Endodermal cell (in vitro differentiated cells): ENCODE measurements at regions not wholly inside any gene's neighbourhood (a gene's known extent, or its start where the extent isn't known, plus 50 kb on each side); places are given as distances from the start of the nearest gene placed in this dataset.

Experiments
- DNase-seq: peaks from one replicate; pipeline ENCODE4 v3.0.0-alpha.2; 2017
- H3K27ac ChIP-seq: 2 replicates; pipeline ENCODE4 v1.5.1; 2013; ENCODE audit warnings: mild to moderate bottlenecking, low read depth, low read length, moderate library complexity
- H3K27me3 ChIP-seq: 2 replicates; pipeline ENCODE4 v1.6.1; 2013; ENCODE audit warnings: mild to moderate bottlenecking, low read length, moderate library complexity; ENCODE audit not compliant: insufficient read depth, control insufficient read depth, poor library complexity, severe bottlenecking
- H3K36me3 ChIP-seq: 2 replicates; pipeline ENCODE4 v1.7.0; 2013; ENCODE audit warnings: mild to moderate bottlenecking, low read length, moderate library complexity; ENCODE audit not compliant: control insufficient read depth, insufficient read depth
- H3K4me1 ChIP-seq: one replicate; pipeline ENCODE4 v1.7.0; 2013; ENCODE audit warnings: low read length; ENCODE audit not compliant: control insufficient read depth, insufficient read depth
- H3K4me3 ChIP-seq: 2 replicates; pipeline ENCODE4 v1.5.1; 2013; ENCODE audit warnings: mild to moderate bottlenecking, low read length, moderate library complexity
- H3K9ac ChIP-seq: 2 replicates; pipeline ENCODE4 v1.6.1; 2013; ENCODE audit warnings: mild to moderate bottlenecking, low read length, moderate library complexity; ENCODE audit not compliant: poor library complexity, severe bottlenecking; ENCODE audit errors: extremely low read depth
- H3K9me3 ChIP-seq: 2 replicates; pipeline ENCODE4 v1.6.1; 2013; ENCODE audit warnings: mild to moderate bottlenecking, low read length, moderate library complexity; ENCODE audit not compliant: control insufficient read depth
- H3K27ac Mint-ChIP-seq: 2 replicates; pipeline ENCODE4 v1.8.0; 2020; ENCODE audit warnings: mixed read lengths
- H3K27me3 Mint-ChIP-seq: 2 replicates; pipeline ENCODE4 v1.8.0; 2021; ENCODE audit warnings: mild to moderate bottlenecking, mixed read lengths; ENCODE audit not compliant: insufficient read depth
- H3K36me3 Mint-ChIP-seq: 2 replicates; pipeline ENCODE4 v1.8.0; 2020; ENCODE audit warnings: low read depth, mixed read lengths
- H3K4me1 Mint-ChIP-seq: 2 replicates; pipeline ENCODE4 v1.8.0; 2020; ENCODE audit warnings: mixed read lengths
- H3K4me3 Mint-ChIP-seq: 2 replicates; pipeline ENCODE4 v1.8.0; 2020; ENCODE audit warnings: mild to moderate bottlenecking, moderate library complexity, mixed read lengths
- H3K9me3 Mint-ChIP-seq: 2 replicates; pipeline ENCODE4 v1.8.0; 2020; ENCODE audit warnings: mild to moderate bottlenecking, mixed read lengths
- WGBS, 2 experiments: methylation state at CpG; one replicate each; pipeline versions ENCODE4 v1.1.5 to v1.1.7; 2013; ENCODE audit warnings: missing lambda C conversion rate in 2 of 2, mixed read lengths in 1 of 2; ENCODE audit not compliant: insufficient coverage in 1 of 2, insufficient read length in 1 of 2; 5-methylcytosine and 5-hydroxymethylcytosine counted together
- TF ChIP-seq, protein P1 (sequence below): fragments of 200-600 bp; sonication (generic); conservative IDR thresholded peaks from 2 replicates; pipeline ENCODE4 v1.5.0; 2021; ENCODE audit warnings: antibody characterized with exemption, mild to moderate bottlenecking

GRCh38 chr22:22171357-22172218, 73.0 kb upstream of the VPREB1 start:
- peaks cover 68% of the 10 kb centered on the region for H3K27me3 ChIP-seq
- Mint-ChIP-seq H3K27me3 (peaks cover 89% of the 10 kb centered on the region), H3K27ac (no peak overlapping the region), H3K4me3 (no peak overlapping the region), H3K36me3 (no peaks in the 10 kb centered on the region), H3K4me1 (peaks cover 1% of the 10 kb centered on the region), H3K9me3 (no peaks in the 10 kb centered on the region)
- TF ChIP-seq, protein P1, sequence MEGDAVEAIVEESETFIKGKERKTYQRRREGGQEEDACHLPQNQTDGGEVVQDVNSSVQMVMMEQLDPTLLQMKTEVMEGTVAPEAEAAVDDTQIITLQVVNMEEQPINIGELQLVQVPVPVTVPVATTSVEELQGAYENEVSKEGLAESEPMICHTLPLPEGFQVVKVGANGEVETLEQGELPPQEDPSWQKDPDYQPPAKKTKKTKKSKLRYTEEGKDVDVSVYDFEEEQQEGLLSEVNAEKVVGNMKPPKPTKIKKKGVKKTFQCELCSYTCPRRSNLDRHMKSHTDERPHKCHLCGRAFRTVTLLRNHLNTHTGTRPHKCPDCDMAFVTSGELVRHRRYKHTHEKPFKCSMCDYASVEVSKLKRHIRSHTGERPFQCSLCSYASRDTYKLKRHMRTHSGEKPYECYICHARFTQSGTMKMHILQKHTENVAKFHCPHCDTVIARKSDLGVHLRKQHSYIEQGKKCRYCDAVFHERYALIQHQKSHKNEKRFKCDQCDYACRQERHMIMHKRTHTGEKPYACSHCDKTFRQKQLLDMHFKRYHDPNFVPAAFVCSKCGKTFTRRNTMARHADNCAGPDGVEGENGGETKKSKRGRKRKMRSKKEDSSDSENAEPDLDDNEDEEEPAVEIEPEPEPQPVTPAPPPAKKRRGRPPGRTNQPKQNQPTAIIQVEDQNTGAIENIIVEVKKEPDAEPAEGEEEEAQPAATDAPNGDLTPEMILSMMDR = peak; percentile 76
- peak; percentile 83 for DNase-seq
- H3K4me1 ChIP-seq = no peaks in the 10 kb centered on the region
- H3K4me3 ChIP-seq = no peak overlapping the region
- H3K9me3 ChIP-seq = no peaks in the 10 kb centered on the region
- no peak overlapping the region for H3K9ac ChIP-seq
- no peak overlapping the region for H3K27ac ChIP-seq
- WGBS, 2 experiments = 21 to 23% methylated on average over 3 to 5 of the region's 6 CpGs
- no peaks in the 10 kb centered on the region for H3K36me3 ChIP-seq

DNA sequence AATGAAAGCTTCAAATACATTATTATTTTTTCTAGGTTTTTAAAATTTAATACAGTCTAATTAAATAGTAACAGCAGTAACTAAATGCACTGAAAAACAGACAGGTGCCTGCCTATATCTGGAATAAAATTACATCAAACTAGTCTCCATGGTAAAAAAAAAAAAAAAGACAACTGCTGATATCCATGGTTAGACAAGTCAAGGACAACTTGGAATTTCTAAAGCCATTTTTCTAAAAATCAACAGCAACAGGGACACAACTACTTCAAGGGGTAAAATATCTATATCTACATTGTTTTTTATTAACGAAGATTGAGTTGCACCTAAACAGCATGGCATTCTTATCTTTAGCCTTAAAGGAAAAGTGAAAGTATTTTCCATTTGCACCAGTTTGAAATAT, 74.7 kb upstream of the VPREB1 start:
- H3K4me3 ChIP-seq = no peak overlapping the region
- Mint-ChIP-seq H3K27ac (no peak overlapping the region), H3K4me3 (no peak overlapping the region), H3K4me1 (peaks cover 1% of the 10 kb centered on the region), H3K36me3 (no peaks in the 10 kb centered on the region), H3K27me3 (peaks cover 89% of the 10 kb centered on the region), H3K9me3 (no peaks in the 10 kb centered on the region)
- peaks cover 73% of the 10 kb centered on the region for H3K27me3 ChIP-seq
- no peak for DNase-seq
- WGBS, 2 experiments = no CpG with 5 or more reads among the region's 1 CpG
- no peak overlapping the region for H3K27ac ChIP-seq
- no peaks in the 10 kb centered on the region for H3K4me1 ChIP-seq
- no peak overlapping the region for H3K9ac ChIP-seq
- no peaks in the 10 kb centered on the region for H3K9me3 ChIP-seq
- no peaks in the 10 kb centered on the region for H3K36me3 ChIP-seq
- TF ChIP-seq, protein P1 = no peak

GRCh38 chr22:22168941-22169867, 75.4 kb upstream of the VPREB1 start:
- no peak overlapping the region for H3K9ac ChIP-seq
- Mint-ChIP-seq H3K36me3 (no peaks in the 10 kb centered on the region), H3K9me3 (no peaks in the 10 kb centered on the region), H3K27me3 (peaks cover 91% of the 10 kb centered on the region), H3K27ac (no peak overlapping the region), H3K4me3 (no peak overlapping the region), H3K4me1 (peaks cover 1% of the 10 kb centered on the region)
- no peak for DNase-seq
- 69 to 80% methylated on average over 2 to 7 of the region's 9 CpGs for WGBS, 2 experiments
- H3K27ac ChIP-seq = no peak overlapping the region
- no peaks in the 10 kb centered on the region for H3K4me1 ChIP-seq
- no peaks in the 10 kb centered on the region for H3K9me3 ChIP-seq
- no peaks in the 10 kb centered on the region for H3K36me3 ChIP-seq
- H3K4me3 ChIP-seq = no peak overlapping the region
- TF ChIP-seq, protein P1 = no peak
- H3K27me3 ChIP-seq = peaks cover 80% of the 10 kb centered on the region
